ENCODE measurements at regions not wholly inside any gene's neighbourhood (a gene's known extent, or its start where the extent isn't known, plus 50 kb on each side); places are given as distances from the start of the nearest gene placed in this dataset.

DNA sequence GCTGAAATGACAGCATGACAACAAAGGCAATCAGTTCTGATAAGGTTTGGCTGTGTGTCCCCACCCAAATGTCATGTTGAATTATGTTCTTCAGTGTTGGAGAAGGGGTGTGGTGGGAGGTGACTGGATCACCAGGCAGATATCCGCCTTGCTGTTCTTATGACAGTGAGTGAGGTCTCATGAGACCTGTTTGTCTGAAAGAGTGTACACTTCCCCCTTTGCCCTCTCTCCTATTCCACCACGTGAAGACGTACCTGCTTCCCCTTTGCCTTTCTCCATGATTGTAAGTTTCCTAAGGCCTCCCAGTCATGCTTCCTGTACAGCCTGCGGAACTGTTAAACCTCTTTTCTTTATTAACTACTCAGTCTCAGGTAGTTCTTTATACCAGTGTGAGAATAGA is 553.0 kb downstream of the DCDC2C start:
- H3K4me1 ChIP-seq, result peaks cover 10% of the 10 kb centered on the region
- no peak overlapping the region for H3K27ac ChIP-seq
- DNase-seq (ENCODE audit: low spot score), result no peak
- no peaks in the 10 kb centered on the region for H3K27me3 ChIP-seq
- Mint-ChIP-seq H3K36me3 (no peaks in the 10 kb centered on the region), H3K4me1 (peaks cover 3% of the 10 kb centered on the region), H3K4me3 (no peak overlapping the region), H3K9me3 (no peaks in the 10 kb centered on the region), H3K27me3 (ENCODE audit: insufficient read depth, low read depth) (no peaks in the 10 kb centered on the region), H3K27ac (no peak overlapping the region)
- no peak overlapping the region for H3K4me3 ChIP-seq
- no peaks in the 10 kb centered on the region for H3K9me3 ChIP-seq (ENCODE audit: low read depth)
- H3K4me2 ChIP-seq, result no peak overlapping the region
- no peak overlapping the region for H2AFZ ChIP-seq (replicated peaks)
- no peaks in the 10 kb centered on the region for H3K36me3 ChIP-seq
- no peak overlapping the region for H3K9ac ChIP-seq
- no peaks in the 10 kb centered on the region for H3K79me2 ChIP-seq (ENCODE audit: low read depth)
- no peak for TF ChIP-seq EZH2 (IDR thresholded peaks at IDR 0.05)
- TF ChIP-seq, protein P1, sequence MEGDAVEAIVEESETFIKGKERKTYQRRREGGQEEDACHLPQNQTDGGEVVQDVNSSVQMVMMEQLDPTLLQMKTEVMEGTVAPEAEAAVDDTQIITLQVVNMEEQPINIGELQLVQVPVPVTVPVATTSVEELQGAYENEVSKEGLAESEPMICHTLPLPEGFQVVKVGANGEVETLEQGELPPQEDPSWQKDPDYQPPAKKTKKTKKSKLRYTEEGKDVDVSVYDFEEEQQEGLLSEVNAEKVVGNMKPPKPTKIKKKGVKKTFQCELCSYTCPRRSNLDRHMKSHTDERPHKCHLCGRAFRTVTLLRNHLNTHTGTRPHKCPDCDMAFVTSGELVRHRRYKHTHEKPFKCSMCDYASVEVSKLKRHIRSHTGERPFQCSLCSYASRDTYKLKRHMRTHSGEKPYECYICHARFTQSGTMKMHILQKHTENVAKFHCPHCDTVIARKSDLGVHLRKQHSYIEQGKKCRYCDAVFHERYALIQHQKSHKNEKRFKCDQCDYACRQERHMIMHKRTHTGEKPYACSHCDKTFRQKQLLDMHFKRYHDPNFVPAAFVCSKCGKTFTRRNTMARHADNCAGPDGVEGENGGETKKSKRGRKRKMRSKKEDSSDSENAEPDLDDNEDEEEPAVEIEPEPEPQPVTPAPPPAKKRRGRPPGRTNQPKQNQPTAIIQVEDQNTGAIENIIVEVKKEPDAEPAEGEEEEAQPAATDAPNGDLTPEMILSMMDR (IDR thresholded peaks at IDR 0.05), result no peak
- no peak for TF ChIP-seq EZH2phosphoT487 (IDR thresholded peaks at IDR 0.05)
- H4K20me1 ChIP-seq (ENCODE audit: low read depth), result no peaks in the 10 kb centered on the region
- H3F3A ChIP-seq (ENCODE audit: low read depth), result no peaks in the 10 kb centered on the region

DNA sequence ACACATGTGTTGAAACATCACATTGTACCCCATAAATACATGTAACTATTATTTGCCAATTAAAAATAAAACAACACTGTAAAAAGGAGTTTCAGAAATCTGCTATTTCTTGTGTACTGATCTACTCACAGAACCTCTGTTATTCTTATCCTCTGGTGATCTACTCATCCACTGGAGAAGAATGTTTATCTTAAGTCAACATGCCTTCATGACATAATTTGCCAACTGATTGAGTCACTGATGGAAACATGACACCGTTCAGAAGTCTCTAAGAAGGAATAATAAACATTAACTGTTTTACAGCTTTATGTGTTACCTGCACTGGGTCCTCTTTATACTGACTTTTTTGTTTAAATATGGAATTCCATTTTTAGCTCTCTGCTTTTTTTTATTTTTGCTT is 555.2 kb downstream of the DCDC2C start:
- H3K9me3 ChIP-seq (ENCODE audit: low read depth), result no peaks in the 10 kb centered on the region
- no peak overlapping the region for H3K9ac ChIP-seq
- H3K27me3 ChIP-seq, result no peaks in the 10 kb centered on the region
- peaks cover 10% of the 10 kb centered on the region for H3K4me1 ChIP-seq
- H3K27ac ChIP-seq, result no peak overlapping the region
- H3K4me1 Mint-ChIP-seq, result peaks cover 5% of the 10 kb centered on the region
- no peak overlapping the region for H2AFZ ChIP-seq (replicated peaks)
- no peak for DNase-seq (ENCODE audit: low spot score)
- H3K4me2 ChIP-seq, result peak overlapping the region; percentile 20
- H3K9me3 Mint-ChIP-seq, result no peaks in the 10 kb centered on the region
- H3K79me2 ChIP-seq (ENCODE audit: low read depth), result no peaks in the 10 kb centered on the region
- no peaks in the 10 kb centered on the region for H3K36me3 Mint-ChIP-seq
- H3K4me3 ChIP-seq, result no peak overlapping the region
- no peak overlapping the region for H3K27ac Mint-ChIP-seq
- no peak for TF ChIP-seq EZH2 (IDR thresholded peaks at IDR 0.05)
- TF ChIP-seq, protein P1 (IDR thresholded peaks at IDR 0.05), result no peak
- no peak for TF ChIP-seq EZH2phosphoT487 (IDR thresholded peaks at IDR 0.05)
- H3K4me3 Mint-ChIP-seq, result no peak overlapping the region
- no peaks in the 10 kb centered on the region for H3K36me3 ChIP-seq
- no peaks in the 10 kb centered on the region for H4K20me1 ChIP-seq (ENCODE audit: low read depth)
- H3F3A ChIP-seq (ENCODE audit: low read depth), result no peaks in the 10 kb centered on the region
- peaks cover 3% of the 10 kb centered on the region for H3K27me3 Mint-ChIP-seq (ENCODE audit: insufficient read depth, low read depth)

DNA sequence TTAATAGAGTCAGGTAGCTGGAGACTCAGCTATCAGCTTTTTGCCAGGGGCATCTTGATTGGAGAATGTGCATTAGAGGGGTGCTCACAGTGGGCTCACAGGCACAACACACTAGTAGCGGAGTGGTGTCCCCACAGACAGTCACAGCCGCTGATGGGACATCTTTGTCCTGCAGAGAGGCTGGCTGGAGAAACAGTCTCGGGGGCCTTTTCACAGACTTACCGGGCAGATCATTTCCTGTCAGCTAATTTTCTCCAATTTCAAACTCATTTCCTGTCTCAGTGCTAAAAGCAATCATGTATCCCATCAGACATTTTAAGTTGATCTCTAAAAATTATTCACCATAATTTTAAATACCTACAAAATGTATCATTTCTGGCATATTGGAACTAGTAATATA is 562.6 kb downstream of the DCDC2C start:
- H3K36me3 ChIP-seq, result no peaks in the 10 kb centered on the region
- H3F3A ChIP-seq (ENCODE audit: low read depth), result peaks cover 5% of the 10 kb centered on the region
- no peak overlapping the region for H3K27ac ChIP-seq
- no peaks in the 10 kb centered on the region for H3K79me2 ChIP-seq (ENCODE audit: low read depth)
- no peak for DNase-seq (ENCODE audit: low spot score)
- no peaks in the 10 kb centered on the region for H3K27me3 ChIP-seq
- no peak overlapping the region for H2AFZ ChIP-seq (replicated peaks)
- H3K4me1 Mint-ChIP-seq, result peaks cover 2% of the 10 kb centered on the region
- H3K9me3 ChIP-seq (ENCODE audit: low read depth), result no peaks in the 10 kb centered on the region
- peaks cover 3% of the 10 kb centered on the region for H3K27me3 Mint-ChIP-seq (ENCODE audit: insufficient read depth, low read depth)
- H3K9me3 Mint-ChIP-seq, result no peaks in the 10 kb centered on the region
- H3K27ac Mint-ChIP-seq, result peak overlapping the region; percentile 57
- H3K4me1 ChIP-seq, result no peaks in the 10 kb centered on the region
- TF ChIP-seq, protein P1 (IDR thresholded peaks at IDR 0.05), result no peak
- TF ChIP-seq EZH2phosphoT487 (IDR thresholded peaks at IDR 0.05) (no peak), EZH2 (IDR thresholded peaks at IDR 0.05) (no peak)
- H4K20me1 ChIP-seq (ENCODE audit: low read depth), result no peaks in the 10 kb centered on the region
- no peak overlapping the region for H3K4me2 ChIP-seq
- no peaks in the 10 kb centered on the region for H3K36me3 Mint-ChIP-seq
- H3K4me3 Mint-ChIP-seq, result no peak overlapping the region
- H3K9ac ChIP-seq, result no peak overlapping the region
- H3K4me3 ChIP-seq, result no peak overlapping the region

Measured in neural progenitor cell (in vitro differentiated cells).